Natural killer cell (primary cell): ENCODE measurements at regions not wholly inside any gene's neighbourhood (a gene's known extent, or its start where the extent isn't known, plus 50 kb on each side); places are given as distances from the start of the nearest gene placed in this dataset.

Experiments used
- ATAC-seq, 3 donors: fragments of 150-1000 bp in 2 of 3; fragments of 200-7000 bp in 1 of 3; cut with Tn5 transposase; 1 replicate in 1 of 3; 2 replicates in 2 of 3; pipeline ENCODE4 v1.10.0; 2021; ENCODE audit warnings: mild to moderate bottlenecking in 2 of 3, moderate library complexity in 2 of 3
- DNase-seq, 2 donors: peaks; one replicate each; pipeline versions ENCODE4 v3.0.0 to v3.0.0-alpha.2; 2013 to 2021; ENCODE audit warnings: mixed read lengths in 1 of 2
- H3K27ac ChIP-seq: one replicate; pipeline ENCODE4 v1.5.1; 2013; ENCODE audit warnings: mild to moderate bottlenecking, low read length
- H3K27me3 ChIP-seq: one replicate; pipeline ENCODE4 v1.6.1; 2013; ENCODE audit warnings: low read length; ENCODE audit not compliant: control insufficient read depth, insufficient read depth
- H3K36me3 ChIP-seq: one replicate; pipeline ENCODE4 v1.6.1; 2013; ENCODE audit warnings: low read length; ENCODE audit not compliant: control insufficient read depth, insufficient read depth
- H3K4me1 ChIP-seq: one replicate; pipeline ENCODE4 v1.6.1; 2013; ENCODE audit warnings: low read length; ENCODE audit not compliant: control insufficient read depth, insufficient read depth
- H3K4me3 ChIP-seq: one replicate; pipeline ENCODE4 v1.5.1; 2013; ENCODE audit warnings: low read length
- H3K9me3 ChIP-seq: one replicate; pipeline ENCODE4 v1.6.1; 2013; ENCODE audit warnings: low read length; ENCODE audit not compliant: control insufficient read depth, insufficient read depth
- H3K27ac Mint-ChIP-seq, 2 donors: one replicate each; pipeline ENCODE4 v1.8.0; 2022; ENCODE audit warnings: mild to moderate bottlenecking in 2 of 2, mixed read lengths in 2 of 2, moderate library complexity in 1 of 2
- H3K27me3 Mint-ChIP-seq, 2 donors: one replicate each; pipeline ENCODE4 v1.8.0; 2022; ENCODE audit warnings: low read depth in 2 of 2, mixed read lengths in 2 of 2
- H3K36me3 Mint-ChIP-seq: one replicate; pipeline ENCODE4 v1.8.0; 2022; ENCODE audit warnings: mixed read lengths
- H3K4me1 Mint-ChIP-seq, 2 donors: one replicate each; pipeline ENCODE4 v1.8.0; 2022; ENCODE audit warnings: mixed read lengths in 2 of 2
- H3K4me3 Mint-ChIP-seq: one replicate; pipeline ENCODE4 v1.8.0; 2022; ENCODE audit warnings: mild to moderate bottlenecking, moderate library complexity, mixed read lengths
- H3K9me3 Mint-ChIP-seq, 2 donors: one replicate each; pipeline ENCODE4 v1.8.0; 2022; ENCODE audit warnings: mixed read lengths in 2 of 2
- CTCF ChIP-seq: fragments of 200-600 bp; IDR thresholded peaks from one replicate; pipeline ENCODE4 v1.8.0; 2022; ENCODE audit warnings: antibody characterized with exemption
- WGBS: methylation state at CpG from one replicate; pipeline ENCODE4 v1.1.7; 2013; ENCODE audit warnings: missing lambda C conversion rate; ENCODE audit not compliant: insufficient coverage; 5-methylcytosine and 5-hydroxymethylcytosine counted together
- intact Hi-C: fragments of 100-400 bp; cut with micrococcal nuclease; formaldehyde crosslinking; loops from one replicate; pipeline ENCODE4 v1.14.2; 2022

- 80% methylated on average over 4 of the region's 4 CpGs for WGBS
- Histone ChIP-seq H3K4me3 (no peak overlapping the region), H3K9me3 (no peaks in the 10 kb centered on the region), H3K27ac (no peak overlapping the region), H3K4me1 (no peaks in the 10 kb centered on the region), H3K36me3 (no peaks in the 10 kb centered on the region), H3K27me3 (no peaks in the 10 kb centered on the region)
- no peaks in the 10 kb centered on the region for H3K4me1 Mint-ChIP-seq
- H3K4me3 Mint-ChIP-seq: no peak overlapping the region
- DNase-seq: no peak
- ATAC-seq: no peak
- TF ChIP-seq CTCF: no peak
- no peaks in the 10 kb centered on the region for H3K27me3 Mint-ChIP-seq
- H3K9me3 Mint-ChIP-seq: peaks cover 13 to 18% of the 10 kb centered on the region in 2 donors
- intact Hi-C loops: no loop called here
- no peak overlapping the region for H3K27ac Mint-ChIP-seq
- H3K36me3 Mint-ChIP-seq: peaks cover 26% of the 10 kb centered on the region
Observed at GRCh38 chr2:19176977-19177376, 181.4 kb downstream of the OSR1 start.

- H3K4me1 Mint-ChIP-seq: no peaks in the 10 kb centered on the region
- DNase-seq: no peak
- intact Hi-C loops: no loop called here
- H3K4me3 Mint-ChIP-seq: no peak overlapping the region
- Histone ChIP-seq H3K27ac (no peak overlapping the region), H3K4me3 (no peak overlapping the region), H3K36me3 (no peaks in the 10 kb centered on the region), H3K4me1 (no peaks in the 10 kb centered on the region), H3K9me3 (no peaks in the 10 kb centered on the region), H3K27me3 (no peaks in the 10 kb centered on the region)
- no peaks in the 10 kb centered on the region for H3K27me3 Mint-ChIP-seq
- H3K9me3 Mint-ChIP-seq: peaks cover 10 to 16% of the 10 kb centered on the region in 2 donors
- no peak for ATAC-seq
- WGBS: 95% methylated on average over 2 of the region's 3 CpGs
- no peak overlapping the region for H3K27ac Mint-ChIP-seq
- H3K36me3 Mint-ChIP-seq: peaks cover 19% of the 10 kb centered on the region
- no peak for TF ChIP-seq CTCF
Observed at GRCh38 chr2:19176172-19176852, 182.1 kb downstream of the OSR1 start.

- Mint-ChIP-seq H3K9me3 (peaks cover 8 to 14% of the 10 kb centered on the region in 2 donors), H3K27ac (no peak overlapping the region), H3K36me3 (peaks cover 5% of the 10 kb centered on the region), H3K4me1 (no peaks in the 10 kb centered on the region), H3K27me3 (no peaks in the 10 kb centered on the region), H3K4me3 (no peak overlapping the region)
- no peak for TF ChIP-seq CTCF
- no peak for ATAC-seq
- DNase-seq: no peak
- no CpG with 5 or more reads among the region's 2 CpGs for WGBS
- intact Hi-C loops: no loop called here
- Histone ChIP-seq H3K27ac (no peak overlapping the region), H3K4me3 (no peak overlapping the region), H3K4me1 (no peaks in the 10 kb centered on the region), H3K9me3 (no peaks in the 10 kb centered on the region), H3K27me3 (no peaks in the 10 kb centered on the region), H3K36me3 (no peaks in the 10 kb centered on the region)
Observed at GRCh38 chr2:19174176-19174575, 184.2 kb downstream of the OSR1 start.

- Histone ChIP-seq H3K27ac (no peak overlapping the region), H3K27me3 (no peaks in the 10 kb centered on the region), H3K4me1 (no peaks in the 10 kb centered on the region), H3K4me3 (no peak overlapping the region), H3K9me3 (no peaks in the 10 kb centered on the region), H3K36me3 (no peaks in the 10 kb centered on the region)
- WGBS: 70% methylated on average over 1 of the region's 1 CpG
- H3K4me1 Mint-ChIP-seq: no peaks in the 10 kb centered on the region
- peaks cover 7 to 13% of the 10 kb centered on the region in 2 donors for H3K9me3 Mint-ChIP-seq
- H3K27ac Mint-ChIP-seq: no peak overlapping the region
- no peak for TF ChIP-seq CTCF
- H3K36me3 Mint-ChIP-seq: peaks cover 4% of the 10 kb centered on the region
- DNase-seq (no peak), ATAC-seq (no peak)
- no peaks in the 10 kb centered on the region for H3K27me3 Mint-ChIP-seq
- no peak overlapping the region for H3K4me3 Mint-ChIP-seq
- intact Hi-C loops: no loop called here
Observed at GRCh38 chr2:19171409-19171808, 187.0 kb downstream of the OSR1 start.
